ENCODE measurements at regions not wholly inside any gene's neighbourhood (a gene's known extent, or its start where the extent isn't known, plus 50 kb on each side); places are given as distances from the start of the nearest gene placed in this dataset.

DNA sequence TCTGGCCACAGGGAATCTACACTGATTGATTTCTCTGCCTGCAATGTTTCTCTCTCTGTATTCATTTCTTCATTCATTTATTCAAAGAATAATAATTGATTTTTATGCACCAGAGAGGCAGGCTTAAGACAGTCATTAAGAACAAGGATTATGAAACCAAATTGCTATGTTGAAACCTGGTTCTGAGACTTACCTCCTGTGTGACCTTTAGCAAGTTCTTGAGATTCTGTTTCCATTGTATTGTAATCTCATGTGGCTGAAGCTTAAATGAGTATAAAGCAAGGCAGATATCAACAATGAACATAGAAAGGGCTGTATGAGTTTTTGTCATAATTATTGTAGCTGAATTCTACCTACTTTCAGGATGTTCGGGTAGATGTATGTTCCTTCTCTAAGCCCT, 129.6 kb upstream of the GRIA1 start:
- Histone ChIP-seq H3K4me3 (ENCODE audit: low read depth, low read length) (no peak overlapping the region), H3K27ac (no peak overlapping the region), H3K27me3 (replicated peaks) (no peaks in the 10 kb centered on the region), H3K36me3 (replicated peaks) (no peaks in the 10 kb centered on the region)
- TF ChIP-seq, protein P1, sequence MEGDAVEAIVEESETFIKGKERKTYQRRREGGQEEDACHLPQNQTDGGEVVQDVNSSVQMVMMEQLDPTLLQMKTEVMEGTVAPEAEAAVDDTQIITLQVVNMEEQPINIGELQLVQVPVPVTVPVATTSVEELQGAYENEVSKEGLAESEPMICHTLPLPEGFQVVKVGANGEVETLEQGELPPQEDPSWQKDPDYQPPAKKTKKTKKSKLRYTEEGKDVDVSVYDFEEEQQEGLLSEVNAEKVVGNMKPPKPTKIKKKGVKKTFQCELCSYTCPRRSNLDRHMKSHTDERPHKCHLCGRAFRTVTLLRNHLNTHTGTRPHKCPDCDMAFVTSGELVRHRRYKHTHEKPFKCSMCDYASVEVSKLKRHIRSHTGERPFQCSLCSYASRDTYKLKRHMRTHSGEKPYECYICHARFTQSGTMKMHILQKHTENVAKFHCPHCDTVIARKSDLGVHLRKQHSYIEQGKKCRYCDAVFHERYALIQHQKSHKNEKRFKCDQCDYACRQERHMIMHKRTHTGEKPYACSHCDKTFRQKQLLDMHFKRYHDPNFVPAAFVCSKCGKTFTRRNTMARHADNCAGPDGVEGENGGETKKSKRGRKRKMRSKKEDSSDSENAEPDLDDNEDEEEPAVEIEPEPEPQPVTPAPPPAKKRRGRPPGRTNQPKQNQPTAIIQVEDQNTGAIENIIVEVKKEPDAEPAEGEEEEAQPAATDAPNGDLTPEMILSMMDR (IDR thresholded peaks at IDR 0.05; ENCODE audit: low read depth, low read length, missing control alignments), result no peak
- in situ Hi-C loops (cut with HindIII; ENCODE audit: low pct_ligation_motif_present, low sequenced_read_pairs), result no loop called here
- DNase-seq, result no peak

DNA sequence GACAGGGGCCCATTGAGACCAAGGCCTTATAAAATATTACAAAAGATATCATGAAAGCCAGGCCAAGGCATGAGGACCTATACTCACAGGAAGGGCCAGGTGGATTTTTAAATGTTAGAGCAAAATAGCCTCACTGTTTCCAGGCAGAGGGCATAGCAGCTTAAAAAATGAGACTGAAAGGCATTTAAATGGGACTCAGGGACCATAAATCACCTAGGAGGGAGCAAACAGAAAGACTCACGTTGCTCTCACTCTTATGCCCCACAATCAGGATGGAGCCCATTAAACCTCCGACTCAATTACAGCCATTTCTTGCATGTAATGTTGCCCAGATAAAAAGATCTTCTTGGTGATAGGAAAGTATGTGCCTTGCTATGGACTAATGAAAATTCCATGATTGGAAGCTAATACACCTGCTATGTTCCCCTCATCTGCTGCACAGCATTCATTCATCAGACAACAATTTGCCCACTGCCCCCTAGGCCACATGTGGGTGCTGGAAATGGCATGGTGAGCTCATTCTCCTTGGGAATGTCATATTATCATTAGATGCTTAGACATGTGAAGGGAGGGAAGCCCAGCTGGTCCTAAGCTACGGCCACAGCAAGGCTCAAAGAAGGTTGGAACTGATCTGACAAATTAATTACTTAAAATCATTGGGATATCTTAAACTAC, 128.6 kb upstream of the GRIA1 start:
- Histone ChIP-seq H3K27ac (no peak overlapping the region), H3K27me3 (replicated peaks) (no peaks in the 10 kb centered on the region), H3K36me3 (replicated peaks) (no peaks in the 10 kb centered on the region), H3K4me3 (ENCODE audit: low read depth, low read length) (no peak overlapping the region)
- in situ Hi-C loops (cut with HindIII; ENCODE audit: low pct_ligation_motif_present, low sequenced_read_pairs), result no loop called here
- DNase-seq, result no peak
- TF ChIP-seq, protein P1 (IDR thresholded peaks at IDR 0.05; ENCODE audit: low read depth, low read length, missing control alignments), result no peak

DNA sequence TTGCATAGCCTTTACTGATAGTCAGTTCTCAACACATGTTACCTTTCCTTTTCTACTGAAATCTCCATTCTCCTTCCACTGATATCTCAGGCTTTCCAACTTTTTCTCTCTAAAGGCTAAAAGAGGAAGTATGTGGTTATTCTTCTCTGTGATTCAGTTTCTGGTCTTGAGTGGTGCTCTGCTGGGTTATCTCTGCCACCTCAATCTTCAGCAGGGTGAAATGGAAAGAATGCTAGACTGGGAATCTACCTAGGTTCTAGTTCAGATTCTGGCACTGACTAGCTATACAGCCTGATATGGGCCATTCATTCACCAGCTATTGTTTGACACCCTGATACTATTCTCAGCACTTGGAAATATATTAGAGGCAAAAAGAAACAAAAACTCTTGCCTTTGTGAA, 124.9 kb upstream of the GRIA1 start:
- TF ChIP-seq, protein P1 (IDR thresholded peaks at IDR 0.05; ENCODE audit: low read depth, low read length, missing control alignments), result no peak
- in situ Hi-C loops (cut with HindIII; ENCODE audit: low pct_ligation_motif_present, low sequenced_read_pairs), result no loop called here
- Histone ChIP-seq H3K36me3 (replicated peaks) (no peaks in the 10 kb centered on the region), H3K27ac (no peak overlapping the region), H3K4me3 (ENCODE audit: low read depth, low read length) (no peak overlapping the region), H3K27me3 (replicated peaks) (no peaks in the 10 kb centered on the region)
- no peak for DNase-seq

DNA sequence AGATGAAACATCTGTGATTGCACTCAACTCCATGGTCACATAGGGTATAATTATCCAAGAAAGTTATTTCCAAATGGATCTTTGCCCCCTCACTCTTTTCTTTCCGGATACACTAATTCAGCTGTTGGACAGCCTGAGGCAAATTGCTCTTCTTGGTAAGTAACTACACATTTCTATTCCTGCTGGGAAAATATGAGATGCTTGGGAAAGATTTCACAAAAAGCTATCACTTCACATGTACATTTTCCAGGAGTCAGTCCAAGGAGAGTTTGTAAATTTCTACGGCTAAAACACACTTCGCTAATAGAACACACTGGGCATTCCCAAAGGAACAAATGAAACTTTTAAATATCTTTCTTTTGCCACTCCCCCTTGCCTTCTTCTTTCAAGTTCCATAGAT, 123.0 kb upstream of the GRIA1 start:
- in situ Hi-C loops (cut with HindIII; ENCODE audit: low pct_ligation_motif_present, low sequenced_read_pairs), result no loop called here
- H3K4me3 ChIP-seq (ENCODE audit: low read depth, low read length), result no peak overlapping the region
- no peak overlapping the region for H3K27ac ChIP-seq
- TF ChIP-seq, protein P1 (IDR thresholded peaks at IDR 0.05; ENCODE audit: low read depth, low read length, missing control alignments), result no peak
- H3K36me3 ChIP-seq (replicated peaks), result no peaks in the 10 kb centered on the region
- no peaks in the 10 kb centered on the region for H3K27me3 ChIP-seq (replicated peaks)
- DNase-seq, result no peak

DNA sequence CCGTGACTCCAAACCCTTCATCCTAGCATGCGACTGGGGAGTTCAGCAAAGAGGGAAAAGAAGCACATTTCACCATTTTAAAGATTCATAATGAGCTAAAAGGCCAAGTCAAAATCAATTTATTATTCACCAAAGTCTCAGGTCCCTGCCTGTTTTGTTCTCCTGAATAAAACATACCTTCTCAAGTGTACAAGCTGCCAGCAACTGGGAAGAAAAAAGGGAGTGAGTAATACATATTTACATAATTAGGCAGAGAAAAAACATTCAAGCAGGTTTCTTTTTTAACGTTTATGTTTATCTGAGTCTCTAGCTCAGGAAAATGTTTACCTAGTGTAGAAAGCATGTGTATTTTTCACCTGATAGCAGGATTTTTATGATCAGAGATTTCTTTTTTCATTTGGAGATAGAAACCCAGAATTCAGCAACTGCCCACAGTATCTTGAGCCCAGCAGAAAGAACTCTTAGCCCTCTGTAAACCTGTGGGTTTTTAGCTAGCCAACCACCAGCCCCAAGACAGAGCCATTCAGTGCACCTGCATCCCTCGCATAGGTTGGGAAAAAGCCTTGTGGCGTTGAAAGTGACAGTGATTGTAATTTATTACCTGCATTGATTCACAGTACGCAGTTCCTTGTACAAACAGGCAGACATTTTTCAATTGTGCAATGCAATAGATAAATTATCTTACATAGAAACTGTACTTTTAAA, 117.9 kb upstream of the GRIA1 start:
- DNase-seq, result no peak
- Histone ChIP-seq H3K36me3 (replicated peaks) (no peaks in the 10 kb centered on the region), H3K27ac (no peak overlapping the region), H3K4me3 (ENCODE audit: low read depth, low read length) (no peak overlapping the region), H3K27me3 (replicated peaks) (no peaks in the 10 kb centered on the region)
- in situ Hi-C loops (cut with HindIII; ENCODE audit: low pct_ligation_motif_present, low sequenced_read_pairs), result no loop called here
- TF ChIP-seq, protein P1 (IDR thresholded peaks at IDR 0.05; ENCODE audit: low read depth, low read length, missing control alignments), result no peak

Measured in brain microvascular endothelial cell (primary cell).